ENCODE measurements at regions not wholly inside any gene's neighbourhood (a gene's known extent, or its start where the extent isn't known, plus 50 kb on each side); places are given as distances from the start of the nearest gene placed in this dataset.

GRCh38 chr14:105805701-105806100 is 279.3 kb downstream of the TMEM121 start:
- no peaks in the 10 kb centered on the region for H3K27me3 ChIP-seq (ENCODE audit: control insufficient read depth in 2 of 2, insufficient read depth in 2 of 2, low read length in 2 of 2)
- DNase-seq (ENCODE audit: low read depth, low spot score), result no peak
- no peak overlapping the region for H3K9ac ChIP-seq (replicated peaks; ENCODE audit: extremely low read depth, insufficient read depth, low read length)
- H2AFZ ChIP-seq (ENCODE audit: low read depth, low read length), result no peak overlapping the region
- dilution Hi-C loops (cut with MboI; ENCODE audit: extremely low pct_ligation_motif_present, low sequenced_read_pairs), result no loop called here
- H3K79me2 ChIP-seq (ENCODE audit: control insufficient read depth, insufficient read depth, low read length), result no peaks in the 10 kb centered on the region
- peaks cover 2% of the 10 kb centered on the region for H3K9me3 ChIP-seq (replicated peaks; ENCODE audit: control insufficient read depth, insufficient read depth, low read length)
- H3K36me3 ChIP-seq (ENCODE audit: control insufficient read depth in 2 of 2, extremely low read depth in 1 of 2, insufficient read depth in 2 of 2, low read length in 2 of 2), result no peaks in the 10 kb centered on the region
- TF ChIP-seq POLR2A (IDR thresholded peaks at IDR 0.05; ENCODE audit: low read depth, low read length) (no peak), POLR2AphosphoS5 (IDR thresholded peaks at IDR 0.05; ENCODE audit: insufficient read depth, low read depth, low read length) (no peak), FOS (IDR thresholded peaks at IDR 0.05; ENCODE audit: borderline replicate concordance, insufficient read depth, low read length) (no peak), JUN (IDR thresholded peaks at IDR 0.05; ENCODE audit: borderline replicate concordance, insufficient read depth, insufficient read length, low read depth) (no peak)
- no TSS peak for BruUV-seq (replicated peaks)
- H3K4me2 ChIP-seq (ENCODE audit: insufficient read depth, low read length), result no peak overlapping the region
- H3K9me1 ChIP-seq (replicated peaks; ENCODE audit: control insufficient read depth, extremely low read depth, insufficient read depth, low read length), result no peaks in the 10 kb centered on the region
- ChIA-PET CTCF (no interaction called here), POLR2A (no interaction called here)
- no peak overlapping the region for H3K4me3 ChIP-seq (replicated peaks in 1 of 3; ENCODE audit: insufficient read depth in 1 of 3, low read depth in 1 of 3, low read length in 3 of 3)
- H4K20me1 ChIP-seq (replicated peaks; ENCODE audit: control insufficient read depth, extremely low read depth, insufficient read depth, low read length), result no peaks in the 10 kb centered on the region
- no peak overlapping the region for H3K27ac ChIP-seq (ENCODE audit: insufficient read depth, low read depth, low read length)
- intact Hi-C loops (cut with micrococcal nuclease), result no loop called here
- no peak for FAIRE-seq
- H3K4me1 ChIP-seq (ENCODE audit: control insufficient read depth, extremely low read depth, insufficient read depth, low read length), result no peaks in the 10 kb centered on the region

- CTCF ChIA-PET, result no interaction called here
- dilution Hi-C loops (cut with MboI; ENCODE audit: extremely low pct_ligation_motif_present, low sequenced_read_pairs), result no loop called here
These were observed 280.2 kb downstream of the TMEM121 start for GRCh38 chr14:105806568-105806967.

More at GRCh38 chr14:105806568-105806967, 280.2 kb downstream of the TMEM121 start:
- no peak for DNase-seq (ENCODE audit: low read depth, low spot score)
- no peak overlapping the region for H3K27ac ChIP-seq (ENCODE audit: insufficient read depth, low read depth, low read length)
- H3K27me3 ChIP-seq (ENCODE audit: control insufficient read depth in 2 of 2, insufficient read depth in 2 of 2, low read length in 2 of 2), result no peaks in the 10 kb centered on the region
- H3K4me3 ChIP-seq (replicated peaks in 1 of 3; ENCODE audit: insufficient read depth in 1 of 3, low read depth in 1 of 3, low read length in 3 of 3), result no peak overlapping the region
- peaks cover 2% of the 10 kb centered on the region for H3K9me3 ChIP-seq (replicated peaks; ENCODE audit: control insufficient read depth, insufficient read depth, low read length)
- H3K36me3 ChIP-seq (ENCODE audit: control insufficient read depth in 2 of 2, extremely low read depth in 1 of 2, insufficient read depth in 2 of 2, low read length in 2 of 2), result no peaks in the 10 kb centered on the region
- TF ChIP-seq POLR2A (IDR thresholded peaks at IDR 0.05; ENCODE audit: low read depth, low read length), result no peak
- no peak for TF ChIP-seq GATA2 (IDR thresholded peaks at IDR 0.05; ENCODE audit: insufficient read depth, insufficient read length, low read depth, low read length)
- no peak for TF ChIP-seq CTCF (IDR thresholded peaks at IDR 0.05; ENCODE audit: extremely low read depth in 1 of 2, insufficient read depth in 1 of 2, low read depth in 1 of 2, low read length in 2 of 2)
- no peak for TF ChIP-seq MYC (IDR thresholded peaks at IDR 0.05; ENCODE audit: low read depth, low read length)
- TF ChIP-seq JUN (IDR thresholded peaks at IDR 0.05; ENCODE audit: borderline replicate concordance, insufficient read depth, insufficient read length, low read depth), result no peak
- no peak for TF ChIP-seq MAX (IDR thresholded peaks at IDR 0.05; ENCODE audit: insufficient read depth, insufficient read length)
- no peak for TF ChIP-seq POLR2AphosphoS5 (IDR thresholded peaks at IDR 0.05; ENCODE audit: insufficient read depth, low read depth, low read length)
- TF ChIP-seq EZH2 (IDR thresholded peaks at IDR 0.05; ENCODE audit: borderline replicate concordance, low read depth, low read length, severe bottlenecking), result no peak
- no peak for TF ChIP-seq FOS (IDR thresholded peaks at IDR 0.05; ENCODE audit: borderline replicate concordance, insufficient read depth, low read length)
- H4K20me1 ChIP-seq (replicated peaks; ENCODE audit: control insufficient read depth, extremely low read depth, insufficient read depth, low read length), result no peaks in the 10 kb centered on the region
- H3K9ac ChIP-seq (replicated peaks; ENCODE audit: extremely low read depth, insufficient read depth, low read length), result no peak overlapping the region
- no peak for FAIRE-seq
- H3K79me2 ChIP-seq (ENCODE audit: control insufficient read depth, insufficient read depth, low read length), result no peaks in the 10 kb centered on the region
- no TSS peak for BruUV-seq (replicated peaks)
- H2AFZ ChIP-seq (ENCODE audit: low read depth, low read length), result no peak overlapping the region
- no peak overlapping the region for H3K4me2 ChIP-seq (ENCODE audit: insufficient read depth, low read length)
- intact Hi-C loops (cut with micrococcal nuclease), result no loop called here
- H3K9me1 ChIP-seq (replicated peaks; ENCODE audit: control insufficient read depth, extremely low read depth, insufficient read depth, low read length), result no peaks in the 10 kb centered on the region
- no peaks in the 10 kb centered on the region for H3K4me1 ChIP-seq (ENCODE audit: control insufficient read depth, extremely low read depth, insufficient read depth, low read length)
- POLR2A ChIA-PET, result no interaction called here

Data from endothelial cell of umbilical vein (primary cell).